ENCODE measurements at regions not wholly inside any gene's neighbourhood (a gene's known extent, or its start where the extent isn't known, plus 50 kb on each side); places are given as distances from the start of the nearest gene placed in this dataset.
A peak's percentile ranks its signal among the peaks of the same experiment; 100 is the strongest.

DNA sequence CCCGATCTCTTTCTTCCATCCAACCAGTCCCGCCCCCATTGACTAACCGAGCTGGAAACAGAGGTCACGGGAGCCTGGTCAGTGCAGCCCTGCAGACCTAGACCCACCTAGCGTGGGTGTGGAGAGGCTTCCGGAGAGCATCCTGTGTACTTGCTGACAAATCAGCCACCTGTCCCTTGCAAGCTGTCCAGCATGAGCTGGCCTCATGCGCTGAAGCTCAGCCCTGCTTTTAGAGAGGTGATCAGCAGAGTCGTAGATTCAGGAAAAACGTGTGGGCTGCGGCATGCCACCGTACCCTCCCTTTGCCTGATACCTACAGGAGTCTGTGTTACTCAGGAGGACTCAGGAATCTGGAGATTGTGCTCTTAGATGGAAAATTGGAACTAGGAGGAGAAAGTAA, 80.3 kb upstream of the UQCRFS1 start:
- DNase-seq, result no peak

DNA sequence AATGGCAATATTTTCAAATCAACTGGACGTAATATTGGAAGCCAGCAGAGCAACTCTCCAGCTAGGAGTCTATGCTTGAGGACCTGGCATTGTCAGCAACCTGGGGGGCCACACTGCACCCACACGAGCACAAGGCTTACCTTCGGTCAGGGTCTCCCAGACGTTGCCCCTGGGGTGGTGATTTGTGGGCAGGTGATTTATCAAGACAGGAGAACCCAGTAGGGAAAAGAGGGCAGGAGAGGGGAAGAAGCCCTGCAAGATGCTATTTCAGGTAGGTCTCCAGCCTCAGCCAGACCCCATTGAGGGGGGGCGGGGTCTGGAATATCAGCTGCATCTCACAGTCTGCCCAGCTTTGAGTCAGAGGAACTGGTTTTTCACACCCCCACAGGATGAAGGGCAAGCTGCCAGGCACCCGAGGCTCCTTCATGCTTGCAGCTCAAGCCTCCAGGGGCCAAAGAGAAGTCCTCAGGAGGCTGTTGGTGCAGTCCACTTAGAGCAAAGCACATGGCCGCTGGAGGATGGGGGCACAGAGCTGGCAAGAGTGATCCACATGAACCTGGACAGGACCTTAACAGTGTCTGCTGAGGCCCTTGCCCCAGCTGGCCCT, 80.9 kb upstream of the UQCRFS1 start:
- no peak for DNase-seq

DNA sequence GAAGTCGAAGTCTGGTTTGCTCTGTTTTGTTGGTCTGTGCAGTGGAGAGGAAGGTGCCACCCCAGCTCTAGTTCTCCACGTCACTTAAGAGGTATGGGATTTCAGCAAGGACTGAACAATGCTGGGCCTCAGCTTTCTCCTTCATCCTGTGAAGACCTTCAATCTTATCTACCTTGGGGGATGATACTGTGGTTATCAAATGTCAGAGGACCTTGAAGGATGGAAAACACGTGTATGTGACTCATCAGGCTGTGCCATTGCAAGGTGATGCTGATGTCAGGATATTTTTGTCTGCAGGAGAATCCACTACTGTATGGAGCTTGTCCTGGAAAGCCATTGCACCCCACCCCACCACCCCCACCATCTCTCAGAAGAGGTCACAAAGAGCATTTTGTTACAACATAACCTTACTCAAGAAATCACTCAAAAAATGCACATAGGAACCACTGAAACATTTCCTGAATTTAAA, 81.4 kb upstream of the UQCRFS1 start:
- DNase-seq, result no peak

- DNase-seq, result no peak
These were observed 82.3 kb upstream of the UQCRFS1 start for GRCh38 chr19:29295285-29295684.

DNA sequence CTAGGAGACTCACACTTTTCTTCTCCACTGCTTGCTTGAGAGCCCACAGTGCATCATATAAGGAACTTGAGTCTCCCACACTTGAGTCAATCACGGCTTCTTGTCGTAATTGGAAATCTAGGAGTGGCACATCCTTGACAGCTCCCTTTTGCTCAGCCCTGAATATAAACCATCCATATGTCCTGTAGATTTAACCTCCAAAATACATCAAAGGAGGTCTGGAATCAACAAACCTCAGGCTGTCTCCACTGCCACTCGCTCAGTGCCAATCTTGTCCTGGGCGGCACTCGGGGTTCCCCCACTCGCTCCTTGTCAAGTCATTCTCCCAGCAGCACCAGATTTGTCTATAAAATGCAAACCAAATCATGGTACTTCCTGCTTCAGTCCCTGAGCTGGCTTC, 84.4 kb upstream of the UQCRFS1 start:
- DNase-seq, result no peak

DNA sequence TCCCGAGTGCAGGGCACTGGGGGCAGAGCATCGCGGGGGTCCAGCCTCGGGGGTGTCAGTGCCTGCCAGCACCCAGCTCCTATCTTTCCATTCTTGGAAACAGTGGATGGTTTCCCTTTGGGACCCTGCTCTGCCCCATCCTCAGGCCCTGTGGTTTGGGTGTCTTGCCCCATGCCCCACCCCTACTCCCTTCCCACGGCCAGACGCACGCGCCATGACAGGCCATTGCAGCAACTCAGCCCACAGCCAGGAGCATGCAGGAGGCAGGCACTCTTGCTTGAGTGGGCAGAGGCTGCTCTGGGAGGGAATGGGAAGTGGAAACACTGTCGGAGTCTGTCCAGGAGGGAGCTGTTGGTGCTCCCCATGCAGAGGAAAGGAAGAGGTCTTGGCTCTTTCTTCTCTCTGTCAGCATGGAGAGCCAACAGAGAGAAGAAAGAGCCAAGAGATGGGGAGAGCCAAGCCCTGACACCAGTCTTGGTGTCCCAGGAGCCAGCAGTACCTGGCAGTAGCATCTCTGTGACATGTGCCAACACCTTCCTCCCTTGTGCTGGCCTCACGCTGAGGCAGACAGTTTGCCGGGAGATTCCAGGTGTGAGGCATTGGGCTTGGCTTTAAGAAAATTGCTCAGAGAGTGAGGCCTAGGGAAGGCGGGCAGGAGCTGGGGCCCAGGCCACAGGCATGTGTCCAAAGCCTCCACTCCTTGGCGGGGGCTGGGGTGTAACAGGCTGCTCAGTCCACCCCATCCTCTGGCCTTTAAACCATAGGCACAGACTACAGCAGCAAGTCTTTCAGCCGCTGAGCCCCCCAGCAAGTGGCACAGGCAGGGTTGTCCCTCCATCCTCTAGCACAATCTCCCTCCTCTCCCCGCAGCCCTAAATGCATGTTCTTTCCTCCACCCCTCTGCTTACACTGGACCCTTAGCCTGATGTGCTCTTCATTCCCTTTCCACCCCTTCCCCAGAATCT, 86.7 kb upstream of the UQCRFS1 start:
- DNase-seq, result no peak

- DNase-seq, result no peak
These were observed 89.3 kb upstream of the UQCRFS1 start for GRCh38 chr19:29302002-29302928.

DNA sequence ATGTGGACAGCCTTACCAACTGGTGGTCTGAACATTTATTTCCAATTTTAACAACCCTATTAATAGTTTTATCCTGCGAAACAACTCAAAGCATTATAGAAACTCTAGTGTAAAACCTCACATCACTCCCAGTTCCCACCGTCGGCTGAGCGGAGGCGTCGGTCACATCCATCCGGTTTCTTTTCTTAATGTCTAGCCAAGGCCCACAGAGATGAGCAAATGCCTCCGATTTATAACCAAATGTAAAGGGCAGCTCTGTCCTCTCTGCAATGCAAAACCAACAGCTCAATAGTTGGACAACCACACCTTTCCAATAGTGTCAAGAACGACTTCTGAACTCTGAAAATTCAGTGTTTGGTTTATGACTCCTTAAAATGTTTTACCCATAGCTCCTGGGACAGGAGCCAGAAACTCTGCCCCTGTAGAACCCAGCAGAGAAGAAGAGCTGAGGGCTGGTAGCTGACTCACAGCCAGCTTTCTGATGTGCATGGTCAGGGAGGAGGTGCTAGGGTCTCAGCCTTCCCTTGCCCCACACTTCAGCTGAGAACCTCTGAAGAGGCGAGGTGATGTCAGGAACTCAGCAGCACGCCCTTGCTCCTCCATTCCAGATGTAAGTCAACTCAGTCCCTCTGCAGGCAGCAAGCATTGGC, 90.2 kb upstream of the UQCRFS1 start:
- no peak for DNase-seq

DNA sequence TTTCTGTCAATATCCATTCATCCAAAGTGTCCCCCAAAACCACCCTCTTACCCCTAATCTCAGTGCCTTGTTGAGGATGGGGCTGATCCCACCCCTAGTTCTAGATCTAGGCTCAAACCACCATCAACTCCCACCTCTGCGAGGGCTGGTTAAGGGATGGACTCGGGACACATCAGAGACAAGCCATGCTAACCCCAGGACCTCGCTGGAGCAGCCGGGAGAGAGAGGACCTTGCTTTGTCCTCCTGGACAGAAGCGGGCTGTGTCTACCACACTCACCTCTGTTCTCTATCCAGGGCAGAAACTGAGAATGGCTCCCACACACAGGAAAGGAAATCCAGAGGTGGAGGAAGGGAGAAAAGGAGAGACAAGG, 90.8 kb upstream of the UQCRFS1 start:
- no peak for DNase-seq

GRCh38 chr19:29305268-29305667, 92.3 kb upstream of the UQCRFS1 start:
- no peak for DNase-seq

- peak; percentile 46 for DNase-seq
These were observed 96.1 kb upstream of the UQCRFS1 start for GRCh38 chr19:29308977-29309590.

DNA sequence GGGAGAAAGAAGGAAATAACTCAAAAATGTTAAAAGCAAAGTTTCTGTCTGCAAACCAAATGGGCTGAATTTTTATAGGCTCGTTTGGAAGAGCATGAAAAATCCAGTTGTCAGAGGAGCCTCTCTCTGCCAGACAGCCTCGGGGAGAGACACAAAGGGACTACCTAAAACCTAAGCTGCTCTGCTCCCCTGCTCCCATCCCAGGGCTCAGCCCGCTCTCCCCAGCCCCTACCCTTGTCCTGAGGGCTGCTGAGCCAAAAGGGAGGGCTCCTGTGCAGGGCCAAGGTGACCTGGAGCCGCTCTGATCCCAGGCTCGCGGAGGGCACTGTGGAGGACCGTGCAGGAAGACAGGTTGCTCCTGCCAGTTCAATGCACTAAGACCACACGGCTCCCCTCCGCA, 96.7 kb upstream of the UQCRFS1 start:
- no peak for DNase-seq

- peak in 1 of 2 experiments; percentile 3 for DNase-seq
These were observed 98.3 kb upstream of the UQCRFS1 start for GRCh38 chr19:29311191-29311790.

GRCh38 chr19:29315556-29316190, 102.7 kb upstream of the UQCRFS1 start:
- no peak for DNase-seq

DNA sequence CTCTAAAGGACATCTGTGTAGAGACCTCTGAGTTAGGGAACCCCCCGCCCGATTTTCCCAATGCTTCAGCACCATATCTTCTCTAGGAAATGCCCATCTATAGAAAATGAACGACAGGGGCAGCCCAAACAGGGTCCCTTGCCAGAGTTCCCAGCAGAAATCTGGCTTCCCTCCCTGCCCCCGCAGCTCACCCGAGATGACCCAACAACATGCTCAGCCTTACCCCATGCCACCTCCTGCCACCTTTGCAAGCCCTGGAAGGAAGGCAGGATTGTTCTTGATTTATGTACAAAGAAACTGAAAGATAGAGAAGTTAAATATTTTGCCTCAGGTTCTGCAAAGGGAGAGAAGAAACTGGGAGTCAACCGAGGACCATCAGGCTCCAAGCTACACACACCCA, 105.6 kb upstream of the UQCRFS1 start:
- DNase-seq, result no peak

DNA sequence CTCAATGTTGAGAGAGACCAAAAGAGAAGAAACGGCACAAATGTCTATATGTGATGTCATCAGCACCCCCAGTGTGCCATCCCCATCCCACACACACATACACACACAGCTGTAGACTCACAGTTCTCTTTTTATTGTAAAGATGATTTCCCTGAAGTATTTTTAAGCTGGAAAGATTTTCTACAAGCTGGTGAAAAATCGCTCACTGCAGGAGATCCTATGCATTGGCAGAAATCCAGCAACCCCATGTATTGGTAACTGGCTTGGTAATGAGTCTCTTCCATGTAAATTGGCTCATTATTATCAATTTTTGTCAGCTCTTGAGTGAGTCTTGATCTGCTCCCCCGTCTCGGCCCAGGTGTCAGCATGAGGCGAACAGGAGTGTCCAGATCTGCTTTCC, 107.1 kb upstream of the UQCRFS1 start:
- DNase-seq, result no peak

- DNase-seq, result no peak
These were observed 107.7 kb upstream of the UQCRFS1 start for GRCh38 chr19:29320618-29321017.

DNA sequence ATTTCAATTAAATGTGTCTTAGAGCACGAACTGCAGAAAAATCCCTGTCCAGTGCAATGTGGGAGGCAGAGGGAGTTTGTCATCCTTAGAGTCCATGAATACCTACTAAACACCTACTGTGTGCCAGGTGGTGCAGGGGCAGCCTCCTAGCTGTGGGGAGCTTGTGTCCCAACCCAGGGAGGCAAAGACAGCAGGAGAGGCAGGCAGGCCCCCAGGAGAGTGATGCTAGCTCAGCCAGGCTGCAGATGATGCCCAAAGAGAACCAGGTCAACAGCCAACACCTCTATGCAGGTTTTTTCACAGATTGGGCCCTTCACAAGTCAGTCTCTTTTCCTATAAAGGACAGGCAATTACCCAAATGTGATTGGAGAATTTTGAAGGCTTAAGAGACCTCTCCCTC, 108.2 kb upstream of the UQCRFS1 start:
- DNase-seq, result no peak

DNA sequence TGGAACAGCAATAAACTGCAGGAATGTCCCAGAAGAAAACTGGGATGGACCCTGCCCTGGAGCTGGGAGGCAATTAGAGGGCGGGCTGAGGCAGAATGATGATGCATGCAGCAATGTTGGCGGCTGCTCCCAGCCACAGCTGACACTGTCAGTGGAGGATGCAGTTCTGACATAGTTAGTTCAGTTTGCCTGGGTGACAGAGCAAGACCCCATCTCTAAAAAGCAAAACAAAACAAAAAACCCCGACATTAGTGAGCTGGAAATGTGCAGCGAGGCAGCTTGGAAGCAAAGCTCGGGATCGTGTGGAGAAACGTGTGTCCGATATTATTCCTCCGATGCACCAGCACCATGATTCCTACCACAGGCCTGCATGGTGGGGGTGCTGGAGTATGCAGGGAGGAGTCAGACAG, 110.1 kb upstream of the UQCRFS1 start:
- DNase-seq, result no peak

GRCh38 chr19:29323440-29324290, 110.7 kb upstream of the UQCRFS1 start:
- no peak for DNase-seq
